ENCODE measurements at regions not wholly inside any gene's neighbourhood (a gene's known extent, or its start where the extent isn't known, plus 50 kb on each side); places are given as distances from the start of the nearest gene placed in this dataset.

GRCh38 chr7:115221456-115221855 lies 299.6 kb downstream of the MDFIC start:
- Mint-ChIP-seq H3K27me3 (ENCODE audit: insufficient read depth, low read depth) (peaks cover 3% of the 10 kb centered on the region), H3K4me3 (no peak overlapping the region), H3K4me1 (peaks cover 7% of the 10 kb centered on the region), H3K27ac (no peak overlapping the region), H3K36me3 (no peaks in the 10 kb centered on the region), H3K9me3 (no peaks in the 10 kb centered on the region)
- DNase-seq (ENCODE audit: low spot score) = no peak
- H3K9ac ChIP-seq = no peak overlapping the region
- peaks cover 84% of the 10 kb centered on the region for H3K27me3 ChIP-seq
- H3K79me2 ChIP-seq (ENCODE audit: low read depth) = no peaks in the 10 kb centered on the region
- no peaks in the 10 kb centered on the region for H3K9me3 ChIP-seq (ENCODE audit: low read depth)
- H3K4me2 ChIP-seq = no peak overlapping the region
- no peak overlapping the region for H2AFZ ChIP-seq (replicated peaks)
- H3K27ac ChIP-seq = no peak overlapping the region
- no peaks in the 10 kb centered on the region for H3F3A ChIP-seq (ENCODE audit: low read depth)
- H4K20me1 ChIP-seq (ENCODE audit: low read depth) = peaks cover 2% of the 10 kb centered on the region
- H3K4me1 ChIP-seq = peaks cover 5% of the 10 kb centered on the region
- no peak overlapping the region for H3K4me3 ChIP-seq
- H3K36me3 ChIP-seq = no peaks in the 10 kb centered on the region
- TF ChIP-seq EZH2 (IDR thresholded peaks at IDR 0.05) (no peak), CTCF (IDR thresholded peaks at IDR 0.05) (no peak), EZH2phosphoT487 (IDR thresholded peaks at IDR 0.05) (no peak)

- no peak overlapping the region for H3K27ac Mint-ChIP-seq
- no peaks in the 10 kb centered on the region for H3K9me3 ChIP-seq (ENCODE audit: low read depth)
- no peaks in the 10 kb centered on the region for H3K36me3 Mint-ChIP-seq
- H3K4me1 Mint-ChIP-seq = peaks cover 4% of the 10 kb centered on the region
- no peaks in the 10 kb centered on the region for H4K20me1 ChIP-seq (ENCODE audit: low read depth)
- H3K4me2 ChIP-seq = no peak overlapping the region
- H3K79me2 ChIP-seq (ENCODE audit: low read depth) = no peaks in the 10 kb centered on the region
- DNase-seq (ENCODE audit: low spot score) = no peak
- no peak overlapping the region for H3K9ac ChIP-seq
- no peaks in the 10 kb centered on the region for H3F3A ChIP-seq (ENCODE audit: low read depth)
- peaks cover 51% of the 10 kb centered on the region for H3K27me3 ChIP-seq
- H3K4me3 Mint-ChIP-seq = no peak overlapping the region
- no peaks in the 10 kb centered on the region for H3K9me3 Mint-ChIP-seq
- no peak overlapping the region for H3K4me3 ChIP-seq
- H3K4me1 ChIP-seq = no peaks in the 10 kb centered on the region
- H3K36me3 ChIP-seq = no peaks in the 10 kb centered on the region
- TF ChIP-seq EZH2phosphoT487 (IDR thresholded peaks at IDR 0.05) (no peak), CTCF (IDR thresholded peaks at IDR 0.05) (no peak), EZH2 (IDR thresholded peaks at IDR 0.05) (no peak)
- H2AFZ ChIP-seq (replicated peaks) = no peak overlapping the region
- no peaks in the 10 kb centered on the region for H3K27me3 Mint-ChIP-seq (ENCODE audit: insufficient read depth, low read depth)
- H3K27ac ChIP-seq = no peak overlapping the region
Observed at GRCh38 chr7:115218076-115218475, 296.2 kb downstream of the MDFIC start.

GRCh38 chr7:115217373-115217772 lies 295.5 kb downstream of the MDFIC start:
- H3K9me3 Mint-ChIP-seq = no peaks in the 10 kb centered on the region
- H3K9me3 ChIP-seq (ENCODE audit: low read depth) = no peaks in the 10 kb centered on the region
- no peak overlapping the region for H3K4me3 ChIP-seq
- no peak overlapping the region for H2AFZ ChIP-seq (replicated peaks)
- H3K9ac ChIP-seq = no peak overlapping the region
- peaks cover 4% of the 10 kb centered on the region for H3K4me1 Mint-ChIP-seq
- no peak overlapping the region for H3K27ac ChIP-seq
- no peaks in the 10 kb centered on the region for H3K36me3 ChIP-seq
- H3K4me2 ChIP-seq = no peak overlapping the region
- peaks cover 44% of the 10 kb centered on the region for H3K27me3 ChIP-seq
- no peaks in the 10 kb centered on the region for H4K20me1 ChIP-seq (ENCODE audit: low read depth)
- no peaks in the 10 kb centered on the region for H3K36me3 Mint-ChIP-seq
- DNase-seq (ENCODE audit: low spot score) = no peak
- TF ChIP-seq EZH2phosphoT487 (IDR thresholded peaks at IDR 0.05) (no peak), EZH2 (IDR thresholded peaks at IDR 0.05) (no peak), CTCF (IDR thresholded peaks at IDR 0.05) (no peak)
- H3F3A ChIP-seq (ENCODE audit: low read depth) = no peaks in the 10 kb centered on the region
- H3K4me1 ChIP-seq = no peaks in the 10 kb centered on the region
- no peak overlapping the region for H3K4me3 Mint-ChIP-seq
- no peaks in the 10 kb centered on the region for H3K27me3 Mint-ChIP-seq (ENCODE audit: insufficient read depth, low read depth)
- no peaks in the 10 kb centered on the region for H3K79me2 ChIP-seq (ENCODE audit: low read depth)
- H3K27ac Mint-ChIP-seq = no peak overlapping the region
